Colonic mucosa (tissue), 4 donors: ENCODE measurements at regions not wholly inside any gene's neighbourhood (a gene's known extent, or its start where the extent isn't known, plus 50 kb on each side); places are given as distances from the start of the nearest gene placed in this dataset.

Experiments used
- DNase-seq: peaks from one replicate; pipeline ENCODE4 v3.0.0-alpha.2; 2020
- H3K27ac ChIP-seq: fragments of 200-600 bp; one replicate; pipeline ENCODE4 v1.8.0; 2021
- H3K27me3 ChIP-seq: fragments of 200-600 bp; one replicate; pipeline ENCODE4 v1.8.0; 2021
- H3K36me3 ChIP-seq: fragments of 200-600 bp; one replicate; pipeline ENCODE4 v1.8.0; 2021
- H3K4me1 ChIP-seq: fragments of 200-600 bp; one replicate; pipeline ENCODE4 v1.8.0; 2021; ENCODE audit warnings: mild to moderate bottlenecking
- H3K4me3 ChIP-seq: fragments of 200-600 bp; one replicate; pipeline ENCODE4 v1.8.0; 2021
- H3K9ac ChIP-seq, 2 donors: one replicate each; pipeline ENCODE4 v1.7.0; 2013; ENCODE audit warnings: control low read depth in 2 of 2, low read depth in 2 of 2, low read length in 2 of 2
- H3K9me3 ChIP-seq: fragments of 200-600 bp; one replicate; pipeline ENCODE4 v1.8.0; 2021
- intact Hi-C: fragments of 100-400 bp; cut with DNase I; formaldehyde crosslinking; loops from one replicate; pipeline ENCODE4 v1.14.1; 2022
- TF ChIP-seq, protein P1 (sequence below): fragments of 200-600 bp; IDR thresholded peaks from one replicate; pipeline ENCODE4 v1.8.0; 2022; ENCODE audit warnings: antibody characterized with exemption, mild to moderate bottlenecking
- donor health status: healthy.
- donor health status: DM: no; HTN: no; CAD: no.
- donor health status: DM: no; HTN: no; CAD: no.

DNA sequence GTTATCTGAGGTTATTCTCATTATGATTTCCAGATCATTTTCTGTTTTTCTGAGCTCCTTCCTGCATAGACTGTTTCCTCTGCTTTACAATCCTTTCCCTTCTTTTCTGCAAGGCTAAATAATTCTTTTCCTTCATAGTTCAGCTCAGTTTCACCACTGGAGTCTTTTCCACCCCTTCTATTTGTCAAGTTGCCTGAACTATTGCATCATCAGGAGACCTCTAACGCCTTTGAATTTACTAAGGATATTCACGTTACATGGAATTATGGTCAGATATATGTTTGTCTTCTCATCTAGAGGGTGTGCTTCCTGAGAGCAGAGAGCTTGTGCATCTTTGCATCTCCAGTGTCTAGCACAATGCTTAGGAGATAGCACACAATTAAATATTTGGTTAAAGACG lies 140.4 kb upstream of the CA10 start:
- H3K9me3 ChIP-seq = no peaks in the 10 kb centered on the region
- TF ChIP-seq, protein P1, sequence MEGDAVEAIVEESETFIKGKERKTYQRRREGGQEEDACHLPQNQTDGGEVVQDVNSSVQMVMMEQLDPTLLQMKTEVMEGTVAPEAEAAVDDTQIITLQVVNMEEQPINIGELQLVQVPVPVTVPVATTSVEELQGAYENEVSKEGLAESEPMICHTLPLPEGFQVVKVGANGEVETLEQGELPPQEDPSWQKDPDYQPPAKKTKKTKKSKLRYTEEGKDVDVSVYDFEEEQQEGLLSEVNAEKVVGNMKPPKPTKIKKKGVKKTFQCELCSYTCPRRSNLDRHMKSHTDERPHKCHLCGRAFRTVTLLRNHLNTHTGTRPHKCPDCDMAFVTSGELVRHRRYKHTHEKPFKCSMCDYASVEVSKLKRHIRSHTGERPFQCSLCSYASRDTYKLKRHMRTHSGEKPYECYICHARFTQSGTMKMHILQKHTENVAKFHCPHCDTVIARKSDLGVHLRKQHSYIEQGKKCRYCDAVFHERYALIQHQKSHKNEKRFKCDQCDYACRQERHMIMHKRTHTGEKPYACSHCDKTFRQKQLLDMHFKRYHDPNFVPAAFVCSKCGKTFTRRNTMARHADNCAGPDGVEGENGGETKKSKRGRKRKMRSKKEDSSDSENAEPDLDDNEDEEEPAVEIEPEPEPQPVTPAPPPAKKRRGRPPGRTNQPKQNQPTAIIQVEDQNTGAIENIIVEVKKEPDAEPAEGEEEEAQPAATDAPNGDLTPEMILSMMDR = no peak
- H3K9ac ChIP-seq = no peak overlapping the region
- no peak for DNase-seq
- intact Hi-C loops = loop anchor here (10.0 kb wide), 1 partner anchor 56 kb away; no protein-coding TSS in a partner anchor
- H3K36me3 ChIP-seq = no peaks in the 10 kb centered on the region
- H3K4me1 ChIP-seq = no peaks in the 10 kb centered on the region
- no peak overlapping the region for H3K27ac ChIP-seq
- H3K4me3 ChIP-seq = no peak overlapping the region
- H3K27me3 ChIP-seq = no peaks in the 10 kb centered on the region

DNA sequence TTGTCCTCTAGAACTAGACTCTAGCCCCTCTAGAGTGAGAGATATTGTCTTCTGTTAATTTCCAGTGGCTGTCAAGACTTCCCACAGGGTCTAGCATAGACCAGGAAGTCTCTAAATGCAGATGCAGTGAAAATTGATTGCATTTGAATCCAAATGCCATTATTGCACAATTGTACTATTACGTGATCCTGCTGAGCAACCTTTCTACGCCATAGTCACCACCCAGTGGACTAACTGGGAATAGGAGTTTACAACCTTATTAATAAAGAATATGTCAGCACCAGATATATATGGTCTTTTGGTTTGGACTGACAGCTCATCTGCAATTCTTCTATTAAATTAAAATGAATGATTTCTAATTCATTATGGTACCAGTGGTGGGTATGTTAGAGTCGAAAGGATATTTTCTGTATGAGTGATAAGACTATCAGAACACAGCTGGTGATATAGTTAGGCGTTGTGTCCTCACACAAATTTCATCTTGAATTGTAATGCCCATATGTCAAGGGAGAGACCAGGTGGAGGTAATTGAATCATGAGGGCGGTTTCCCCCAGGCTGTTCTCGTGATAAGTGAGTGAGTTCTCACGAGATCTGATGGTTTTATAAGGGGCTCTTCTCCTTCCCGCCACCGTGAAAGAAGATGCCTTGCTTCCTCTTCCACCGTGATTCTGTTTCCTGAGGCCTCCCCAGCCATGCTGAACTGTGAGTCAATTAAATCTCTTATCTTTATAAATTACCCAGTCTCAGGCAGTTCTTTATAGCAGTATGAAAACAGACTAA lies 138.9 kb upstream of the CA10 start:
- Histone ChIP-seq H3K27me3 (no peaks in the 10 kb centered on the region), H3K36me3 (no peaks in the 10 kb centered on the region), H3K4me1 (no peaks in the 10 kb centered on the region), H3K27ac (no peak overlapping the region), H3K9me3 (no peaks in the 10 kb centered on the region), H3K4me3 (no peak overlapping the region), H3K9ac (no peak overlapping the region)
- no peak for DNase-seq
- intact Hi-C loops = loop anchor here (10.0 kb wide), 1 partner anchor 57 kb away; no protein-coding TSS in a partner anchor
- TF ChIP-seq, protein P1 = no peak

GRCh38 chr17:52294301-52294700 lies 135.8 kb upstream of the CA10 start:
- no peaks in the 10 kb centered on the region for H3K36me3 ChIP-seq
- no peaks in the 10 kb centered on the region for H3K4me1 ChIP-seq
- H3K9me3 ChIP-seq = no peaks in the 10 kb centered on the region
- TF ChIP-seq, protein P1 = no peak
- no peak for DNase-seq
- H3K27ac ChIP-seq = no peak overlapping the region
- intact Hi-C loops = loop anchor here (10.0 kb wide), 1 partner anchor 60 kb away; no protein-coding TSS in a partner anchor
- H3K27me3 ChIP-seq = no peaks in the 10 kb centered on the region
- H3K9ac ChIP-seq = no peak overlapping the region
- no peak overlapping the region for H3K4me3 ChIP-seq

- Histone ChIP-seq H3K4me3 (no peak overlapping the region), H3K36me3 (no peaks in the 10 kb centered on the region), H3K4me1 (no peaks in the 10 kb centered on the region), H3K9ac (no peak overlapping the region), H3K27me3 (no peaks in the 10 kb centered on the region), H3K9me3 (no peaks in the 10 kb centered on the region), H3K27ac (no peak overlapping the region)
- TF ChIP-seq, protein P1 = no peak
- intact Hi-C loops = no loop called here
- no peak for DNase-seq
These were observed 129.1 kb upstream of the CA10 start for GRCh38 chr17:52287611-52288010.

DNA sequence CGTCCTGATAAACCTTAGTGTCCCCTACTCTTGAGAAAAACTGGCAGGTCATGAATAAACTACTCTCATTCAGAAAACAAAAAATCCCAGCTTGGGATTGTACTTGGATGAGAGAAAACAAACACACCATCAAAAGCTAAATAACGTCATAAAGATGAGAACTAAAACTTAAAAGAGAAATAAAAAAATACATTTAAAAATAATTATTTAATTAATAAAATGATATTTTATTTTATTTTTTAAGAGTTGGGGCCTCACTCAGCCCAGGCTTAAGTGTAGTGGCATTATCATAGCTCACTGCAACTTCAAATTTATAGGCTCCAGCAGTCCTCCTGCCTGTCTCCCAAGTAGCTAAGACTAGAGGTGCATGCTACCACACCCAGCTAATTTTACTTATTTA lies 125.4 kb upstream of the CA10 start:
- no peaks in the 10 kb centered on the region for H3K4me1 ChIP-seq
- DNase-seq = no peak
- H3K4me3 ChIP-seq = no peak overlapping the region
- no peaks in the 10 kb centered on the region for H3K27me3 ChIP-seq
- H3K9ac ChIP-seq = no peak overlapping the region
- H3K27ac ChIP-seq = no peak overlapping the region
- intact Hi-C loops = no loop called here
- no peaks in the 10 kb centered on the region for H3K9me3 ChIP-seq
- TF ChIP-seq, protein P1 = no peak
- no peaks in the 10 kb centered on the region for H3K36me3 ChIP-seq
